Keratinocyte (primary cell): ENCODE measurements at regions not wholly inside any gene's neighbourhood (a gene's known extent, or its start where the extent isn't known, plus 50 kb on each side); places are given as distances from the start of the nearest gene placed in this dataset.

Source experiments
- DNase-seq: peaks from one replicate; pipeline ENCODE4 v3.0.0-alpha.2; 2011; ENCODE audit warnings: low read depth, missing footprints, low spot score
- FAIRE-seq: peaks from 2 replicates; lab custom pipeline; 2011; peaks lifted over from hg19 to GRCh38; lab: Jason Lieb, UNC
- H2AFZ ChIP-seq: 2 replicates; pipeline ENCODE4 v1.6.0; 2012; ENCODE audit warnings: low read length, control low read depth, inconsistent platforms; ENCODE audit not compliant: control insufficient read depth
- H3K27ac ChIP-seq: 2 replicates; pipeline ENCODE4 v1.5.1; 2011; ENCODE audit warnings: low read length; ENCODE audit not compliant: control insufficient read depth, insufficient read depth
- H3K27me3 ChIP-seq: 3 replicates; pipeline ENCODE4 v1.6.0; 2011; ENCODE audit warnings: low read length; ENCODE audit not compliant: control insufficient read depth, insufficient read depth; ENCODE audit errors: extremely low read depth
- H3K36me3 ChIP-seq, 2 experiments: 2 replicates in 1 of 2; 3 replicates in 1 of 2; pipeline ENCODE4 v1.5.1; 2011; ENCODE audit warnings: low read length in 2 of 2, mild to moderate bottlenecking in 1 of 2; ENCODE audit not compliant: control insufficient read depth in 2 of 2, insufficient read depth in 2 of 2; ENCODE audit errors: extremely low read depth in 1 of 2
- H3K4me1 ChIP-seq: 3 replicates; pipeline ENCODE4 v1.5.1; 2011; ENCODE audit warnings: low read length; ENCODE audit not compliant: control insufficient read depth, insufficient read depth; ENCODE audit errors: extremely low read depth
- H3K4me2 ChIP-seq: 3 replicates; pipeline ENCODE4 v1.6.0; 2011; ENCODE audit warnings: low read depth, low read length; ENCODE audit not compliant: control insufficient read depth, insufficient read depth; ENCODE audit errors: extremely low read depth
- H3K4me3 ChIP-seq, 3 experiments: fragments of 200-600 bp in 1 of 3; sonication (generic) in 1 of 3; 2 replicates in 2 of 3; 3 replicates in 1 of 3; pipeline ENCODE4 v1.5.1; 2011 to 2016; ENCODE audit warnings: low read length in 3 of 3, mild to moderate bottlenecking in 3 of 3, control low read depth in 2 of 3, inconsistent platforms in 1 of 3, low read depth in 1 of 3, mixed read lengths in 1 of 3, mixed run types in 1 of 3, moderate library complexity in 1 of 3; ENCODE audit not compliant: control insufficient read depth in 2 of 3, insufficient read depth in 2 of 3; ENCODE audit errors: extremely low read depth in 1 of 3
- H3K79me2 ChIP-seq: 2 replicates; pipeline ENCODE4 v1.6.0; 2012; ENCODE audit warnings: low read length; ENCODE audit not compliant: control insufficient read depth, insufficient read depth
- H3K9ac ChIP-seq: 3 replicates; pipeline ENCODE4 v1.6.0; 2011; ENCODE audit warnings: low read length; ENCODE audit not compliant: control insufficient read depth, insufficient read depth; ENCODE audit errors: extremely low read depth
- H3K9me1 ChIP-seq: 3 replicates; pipeline ENCODE4 v1.6.0; 2011; ENCODE audit warnings: low read length; ENCODE audit not compliant: control insufficient read depth, insufficient read depth; ENCODE audit errors: extremely low read depth
- H3K9me3 ChIP-seq: 2 replicates; pipeline ENCODE4 v1.5.1; 2012; ENCODE audit warnings: low read depth, low read length; ENCODE audit not compliant: control insufficient read depth
- H4K20me1 ChIP-seq: 3 replicates; pipeline ENCODE4 v1.6.0; 2011; ENCODE audit warnings: low read length; ENCODE audit not compliant: control insufficient read depth, insufficient read depth; ENCODE audit errors: extremely low read depth
- EZH2 ChIP-seq: IDR thresholded peaks from one replicate; pipeline ENCODE4 v1.6.1; 2012; ENCODE audit warnings: inconsistent platforms, mild to moderate bottlenecking, low read length, moderate library complexity
- dilution Hi-C: fragments of 300-500 bp; cut with MboI; formaldehyde crosslinking; loops from one replicate; pipeline ENCODE4 v1.7.0; 2020; ENCODE audit warnings: low sequenced_read_pairs; ENCODE audit not compliant: extremely low pct_ligation_motif_present
- TF ChIP-seq, protein P1 (sequence below), 3 experiments: IDR thresholded peaks in 1 of 3; conservative IDR thresholded peaks in 1 of 3; optimal IDR thresholded peaks in 1 of 3; 2 replicates in 2 of 3; 3 replicates in 1 of 3; pipeline versions ENCODE3 to v1.5.1; 2011; ENCODE audit warnings: low read length in 3 of 3, mild to moderate bottlenecking in 3 of 3, moderate library complexity in 2 of 3, control low read depth in 1 of 3, inconsistent platforms in 1 of 3; ENCODE audit not compliant: insufficient read depth in 2 of 3; ENCODE audit errors: extremely low read depth in 1 of 3

DNA sequence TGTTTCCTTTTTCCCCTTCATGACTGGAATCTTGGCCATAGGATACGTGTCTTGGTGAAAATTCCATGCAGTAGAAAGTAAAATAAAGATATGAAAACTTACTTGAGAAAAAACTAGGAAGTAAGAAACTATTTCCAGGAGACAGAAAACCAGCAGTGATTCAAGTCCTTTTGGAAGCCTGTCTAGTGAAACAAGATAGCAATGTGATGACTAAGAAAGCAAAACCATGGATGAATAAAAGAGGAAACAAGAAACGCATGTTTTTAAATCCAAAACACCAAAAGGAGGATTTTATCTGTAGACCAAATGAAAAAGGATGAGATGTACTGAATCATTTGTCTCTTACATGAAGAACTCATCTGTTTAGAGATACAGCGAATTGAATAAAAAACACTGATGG is 1430.0 kb downstream of the ARAP2 start:
- H3K4me1 ChIP-seq: no peaks in the 10 kb centered on the region
- no peak overlapping the region for H2AFZ ChIP-seq
- H3K27me3 ChIP-seq: no peaks in the 10 kb centered on the region
- TF ChIP-seq, protein P1, sequence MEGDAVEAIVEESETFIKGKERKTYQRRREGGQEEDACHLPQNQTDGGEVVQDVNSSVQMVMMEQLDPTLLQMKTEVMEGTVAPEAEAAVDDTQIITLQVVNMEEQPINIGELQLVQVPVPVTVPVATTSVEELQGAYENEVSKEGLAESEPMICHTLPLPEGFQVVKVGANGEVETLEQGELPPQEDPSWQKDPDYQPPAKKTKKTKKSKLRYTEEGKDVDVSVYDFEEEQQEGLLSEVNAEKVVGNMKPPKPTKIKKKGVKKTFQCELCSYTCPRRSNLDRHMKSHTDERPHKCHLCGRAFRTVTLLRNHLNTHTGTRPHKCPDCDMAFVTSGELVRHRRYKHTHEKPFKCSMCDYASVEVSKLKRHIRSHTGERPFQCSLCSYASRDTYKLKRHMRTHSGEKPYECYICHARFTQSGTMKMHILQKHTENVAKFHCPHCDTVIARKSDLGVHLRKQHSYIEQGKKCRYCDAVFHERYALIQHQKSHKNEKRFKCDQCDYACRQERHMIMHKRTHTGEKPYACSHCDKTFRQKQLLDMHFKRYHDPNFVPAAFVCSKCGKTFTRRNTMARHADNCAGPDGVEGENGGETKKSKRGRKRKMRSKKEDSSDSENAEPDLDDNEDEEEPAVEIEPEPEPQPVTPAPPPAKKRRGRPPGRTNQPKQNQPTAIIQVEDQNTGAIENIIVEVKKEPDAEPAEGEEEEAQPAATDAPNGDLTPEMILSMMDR (optimal IDR thresholded peaks at IDR 0.05 in 1 of 3, IDR thresholded peaks at IDR 0.05 in 1 of 3, conservative IDR thresholded peaks at IDR 0.05 in 1 of 3; ENCODE audit: extremely low read depth in 1 of 3, insufficient read depth in 2 of 3, low read length in 3 of 3): no peak
- no peak for TF ChIP-seq EZH2
- no peaks in the 10 kb centered on the region for H4K20me1 ChIP-seq
- H3K9me3 ChIP-seq: no peaks in the 10 kb centered on the region
- DNase-seq: no peak
- H3K27ac ChIP-seq: no peak overlapping the region
- no peak overlapping the region for H3K9ac ChIP-seq
- no peaks in the 10 kb centered on the region for H3K9me1 ChIP-seq
- dilution Hi-C loops: no loop called here
- H3K79me2 ChIP-seq: no peaks in the 10 kb centered on the region
- FAIRE-seq: no peak
- H3K36me3 ChIP-seq: no peaks in the 10 kb centered on the region
- H3K4me2 ChIP-seq: no peak overlapping the region
- no peak overlapping the region for H3K4me3 ChIP-seq

DNA sequence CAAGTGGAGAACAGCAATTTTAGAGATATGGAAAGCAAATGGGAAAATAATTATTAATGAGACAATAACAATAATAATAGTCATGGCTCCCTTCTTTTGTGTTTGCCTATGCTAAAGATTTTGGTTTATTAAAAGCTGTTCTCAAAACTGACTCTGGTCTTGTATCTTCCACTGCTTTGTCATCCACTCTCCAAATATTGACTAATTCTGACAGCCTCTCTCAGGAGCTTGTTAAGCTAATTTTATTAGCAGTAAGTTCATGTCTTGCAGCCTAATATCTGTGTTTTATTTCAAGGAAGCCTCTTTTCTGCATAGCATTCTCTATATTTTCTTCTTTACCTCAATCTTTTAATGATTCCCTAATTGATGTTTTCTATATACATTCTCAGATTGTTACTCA is 1419.8 kb downstream of the ARAP2 start:
- Histone ChIP-seq H4K20me1 (no peaks in the 10 kb centered on the region), H3K79me2 (no peaks in the 10 kb centered on the region), H3K9me3 (no peaks in the 10 kb centered on the region), H3K9ac (no peak overlapping the region), H3K4me1 (no peaks in the 10 kb centered on the region), H3K27ac (no peak overlapping the region), H3K27me3 (no peaks in the 10 kb centered on the region), H2AFZ (no peak overlapping the region), H3K4me3 (no peak overlapping the region), H3K36me3 (no peaks in the 10 kb centered on the region), H3K9me1 (no peaks in the 10 kb centered on the region), H3K4me2 (no peak overlapping the region)
- TF ChIP-seq EZH2: no peak
- TF ChIP-seq, protein P1 (optimal IDR thresholded peaks at IDR 0.05 in 1 of 3, IDR thresholded peaks at IDR 0.05 in 1 of 3, conservative IDR thresholded peaks at IDR 0.05 in 1 of 3; ENCODE audit: extremely low read depth in 1 of 3, insufficient read depth in 2 of 3, low read length in 3 of 3): no peak
- DNase-seq (no peak), FAIRE-seq (no peak)
- dilution Hi-C loops: no loop called here
